Left ventricle myocardium inferior (tissue), 1 donor: ENCODE measurements at regions not wholly inside any gene's neighbourhood (a gene's known extent, or its start where the extent isn't known, plus 50 kb on each side); places are given as distances from the start of the nearest gene placed in this dataset.
A peak's percentile ranks its signal among the peaks of the same experiment; 100 is the strongest.

ENCODE experiments used
- DNase-seq: peaks from one replicate; pipeline ENCODE4 v3.0.0-alpha.2; 2020
- H3K27ac ChIP-seq: fragments of 200-600 bp; replicated peaks from 2 replicates; pipeline ENCODE4 v1.8.0; 2021
- H3K27me3 ChIP-seq: fragments of 200-600 bp; 2 replicates; pipeline ENCODE4 v1.8.0; 2021; ENCODE audit warnings: low read depth
- H3K36me3 ChIP-seq: fragments of 200-600 bp; 2 replicates; pipeline ENCODE4 v1.8.0; 2021
- H3K4me1 ChIP-seq: fragments of 200-600 bp; 2 replicates; pipeline ENCODE4 v1.8.0; 2021
- H3K4me3 ChIP-seq: fragments of 200-600 bp; 2 replicates; pipeline ENCODE4 v1.8.0; 2021; ENCODE audit warnings: mild to moderate bottlenecking, moderate library complexity
- H3K9me3 ChIP-seq: fragments of 200-600 bp; replicated peaks from 2 replicates; pipeline ENCODE4 v1.8.0; 2021
- CTCF ChIP-seq: fragments of 200-600 bp; IDR thresholded peaks from 2 replicates; pipeline ENCODE4 v1.8.0; 2021; ENCODE audit warnings: antibody characterized with exemption, mild to moderate bottlenecking, borderline replicate concordance
- intact Hi-C: fragments of 100-400 bp; cut with micrococcal nuclease; formaldehyde crosslinking; loops from one replicate; pipeline ENCODE4 v1.11.0; 2022
- donor health status: DM: no; HTN: yes; CAD: no; lungs with severe emphysema.

- intact Hi-C loops = no loop called here
- Histone ChIP-seq H3K4me1 (no peaks in the 10 kb centered on the region), H3K36me3 (no peaks in the 10 kb centered on the region), H3K27me3 (peaks cover 37% of the 10 kb centered on the region), H3K9me3 (no peaks in the 10 kb centered on the region), H3K4me3 (no peak overlapping the region), H3K27ac (no peak overlapping the region)
- DNase-seq = no peak
- no peak for TF ChIP-seq CTCF
Observed at GRCh38 chr14:21989090-21989489, 315.5 kb upstream of the OR4E1 start.

GRCh38 chr14:21988413-21988812 is 314.8 kb upstream of the OR4E1 start:
- Histone ChIP-seq H3K36me3 (no peaks in the 10 kb centered on the region), H3K4me3 (no peak overlapping the region), H3K4me1 (no peaks in the 10 kb centered on the region), H3K27ac (no peak overlapping the region), H3K27me3 (peaks cover 37% of the 10 kb centered on the region), H3K9me3 (no peaks in the 10 kb centered on the region)
- TF ChIP-seq CTCF = no peak
- DNase-seq = no peak
- intact Hi-C loops = no loop called here

GRCh38 chr14:21987937-21988336 is 314.3 kb upstream of the OR4E1 start:
- Histone ChIP-seq H3K9me3 (no peaks in the 10 kb centered on the region), H3K4me1 (no peaks in the 10 kb centered on the region), H3K27ac (no peak overlapping the region), H3K36me3 (no peaks in the 10 kb centered on the region), H3K4me3 (no peak overlapping the region), H3K27me3 (peaks cover 37% of the 10 kb centered on the region)
- DNase-seq = no peak
- intact Hi-C loops = no loop called here
- peak; percentile 46 for TF ChIP-seq CTCF

- no peak for DNase-seq
- H3K27me3 ChIP-seq = peaks cover 16% of the 10 kb centered on the region
- H3K27ac ChIP-seq = no peak overlapping the region
- H3K36me3 ChIP-seq = no peaks in the 10 kb centered on the region
- H3K9me3 ChIP-seq = peaks cover 7% of the 10 kb centered on the region
- no peak for TF ChIP-seq CTCF
- intact Hi-C loops = no loop called here
- no peaks in the 10 kb centered on the region for H3K4me1 ChIP-seq
- H3K4me3 ChIP-seq = no peak overlapping the region
Observed at GRCh38 chr14:21985081-21985480, 311.5 kb upstream of the OR4E1 start.

- DNase-seq = no peak
Observed at GRCh38 chr14:21978999-21979314, 305.3 kb upstream of the OR4E1 start.

More at GRCh38 chr14:21978999-21979314, 305.3 kb upstream of the OR4E1 start:
- Histone ChIP-seq H3K4me1 (no peaks in the 10 kb centered on the region), H3K4me3 (no peak overlapping the region), H3K27me3 (peaks cover 16% of the 10 kb centered on the region), H3K9me3 (peaks cover 7% of the 10 kb centered on the region), H3K36me3 (no peaks in the 10 kb centered on the region), H3K27ac (no peak overlapping the region)
- no peak for TF ChIP-seq CTCF
- intact Hi-C loops = no loop called here
